ENCODE measurements at regions not wholly inside any gene's neighbourhood (a gene's known extent, or its start where the extent isn't known, plus 50 kb on each side); places are given as distances from the start of the nearest gene placed in this dataset.

- H3K9me3 ChIP-seq (ENCODE audit: control insufficient read depth in 2 of 2, low read length in 2 of 2), result no peaks in the 10 kb centered on the region
- no peak overlapping the region for H3K27ac ChIP-seq (ENCODE audit: insufficient read depth, low read length, poor library complexity, severe bottlenecking)
- no peak overlapping the region for H3K27ac Mint-ChIP-seq
- ATAC-seq (ENCODE audit: low read depth in 2 of 2), result no peak
- no peaks in the 10 kb centered on the region for H3K4me1 ChIP-seq (ENCODE audit: control insufficient read depth, insufficient read depth, low read length, poor library complexity, severe bottlenecking)
- no peaks in the 10 kb centered on the region for H3K27me3 Mint-ChIP-seq
- H3K4me3 Mint-ChIP-seq, result no peak overlapping the region
- no peaks in the 10 kb centered on the region for H3K36me3 ChIP-seq (ENCODE audit: control insufficient read depth, insufficient read depth, low read length)
- no peak overlapping the region for H3K4me3 ChIP-seq (ENCODE audit: low read depth, low read length)
- no peaks in the 10 kb centered on the region for H3K36me3 Mint-ChIP-seq
- DNase-seq, result no peak
- no peaks in the 10 kb centered on the region for H3K27me3 ChIP-seq (ENCODE audit: control insufficient read depth, insufficient read depth, low read length)
- H3K9me3 Mint-ChIP-seq, result peaks cover 2 to 12% (median 3%) of the 10 kb centered on the region in 7 donors
- H3K4me1 Mint-ChIP-seq, result no peaks in the 10 kb centered on the region
Measured at GRCh38 chr3:74048699-74049098, 424.0 kb upstream of the PDZRN3 start.

GRCh38 chr3:74045000-74045399, 420.3 kb upstream of the PDZRN3 start:
- Histone ChIP-seq H3K4me1 (ENCODE audit: control insufficient read depth, insufficient read depth, low read length, poor library complexity, severe bottlenecking) (no peaks in the 10 kb centered on the region), H3K27ac (ENCODE audit: insufficient read depth, low read length, poor library complexity, severe bottlenecking) (no peak overlapping the region), H3K4me3 (ENCODE audit: low read depth, low read length) (no peak overlapping the region), H3K27me3 (ENCODE audit: control insufficient read depth, insufficient read depth, low read length) (no peaks in the 10 kb centered on the region), H3K9me3 (ENCODE audit: control insufficient read depth in 2 of 2, low read length in 2 of 2) (no peaks in the 10 kb centered on the region), H3K36me3 (ENCODE audit: control insufficient read depth, insufficient read depth, low read length) (no peaks in the 10 kb centered on the region)
- H3K27me3 Mint-ChIP-seq, result no peaks in the 10 kb centered on the region
- no peak for ATAC-seq (ENCODE audit: low read depth in 2 of 2)
- H3K36me3 Mint-ChIP-seq, result no peaks in the 10 kb centered on the region
- H3K4me3 Mint-ChIP-seq, result no peak overlapping the region
- no peak overlapping the region for H3K27ac Mint-ChIP-seq
- no peak for DNase-seq
- no peaks in the 10 kb centered on the region for H3K4me1 Mint-ChIP-seq
- peaks cover 0 to 12% (median 2%) of the 10 kb centered on the region in 7 donors for H3K9me3 Mint-ChIP-seq

- Mint-ChIP-seq H3K27me3 (no peaks in the 10 kb centered on the region), H3K4me3 (no peak overlapping the region), H3K4me1 (no peaks in the 10 kb centered on the region), H3K36me3 (no peaks in the 10 kb centered on the region), H3K27ac (no peak overlapping the region), H3K9me3 (peaks cover 0 to 12% (median 5%) of the 10 kb centered on the region in 7 donors)
- no peak overlapping the region for H3K4me3 ChIP-seq (ENCODE audit: low read depth, low read length)
- ATAC-seq (ENCODE audit: low read depth in 2 of 2), result no peak
- H3K27me3 ChIP-seq (ENCODE audit: control insufficient read depth, insufficient read depth, low read length), result no peaks in the 10 kb centered on the region
- no peaks in the 10 kb centered on the region for H3K36me3 ChIP-seq (ENCODE audit: control insufficient read depth, insufficient read depth, low read length)
- H3K27ac ChIP-seq (ENCODE audit: insufficient read depth, low read length, poor library complexity, severe bottlenecking), result no peak overlapping the region
- no peak for DNase-seq
- no peaks in the 10 kb centered on the region for H3K4me1 ChIP-seq (ENCODE audit: control insufficient read depth, insufficient read depth, low read length, poor library complexity, severe bottlenecking)
- H3K9me3 ChIP-seq (ENCODE audit: control insufficient read depth in 2 of 2, low read length in 2 of 2), result no peaks in the 10 kb centered on the region
Measured at GRCh38 chr3:74041068-74041675, 416.4 kb upstream of the PDZRN3 start.

- Mint-ChIP-seq H3K27ac (no peak overlapping the region), H3K4me3 (no peak overlapping the region), H3K9me3 (peaks cover 0 to 7% (median 2%) of the 10 kb centered on the region in 7 donors), H3K36me3 (no peaks in the 10 kb centered on the region), H3K4me1 (no peaks in the 10 kb centered on the region), H3K27me3 (no peaks in the 10 kb centered on the region)
- Histone ChIP-seq H3K4me3 (ENCODE audit: low read depth, low read length) (no peak overlapping the region), H3K9me3 (ENCODE audit: control insufficient read depth in 2 of 2, low read length in 2 of 2) (no peaks in the 10 kb centered on the region), H3K4me1 (ENCODE audit: control insufficient read depth, insufficient read depth, low read length, poor library complexity, severe bottlenecking) (no peaks in the 10 kb centered on the region), H3K36me3 (ENCODE audit: control insufficient read depth, insufficient read depth, low read length) (no peaks in the 10 kb centered on the region), H3K27me3 (ENCODE audit: control insufficient read depth, insufficient read depth, low read length) (no peaks in the 10 kb centered on the region), H3K27ac (ENCODE audit: insufficient read depth, low read length, poor library complexity, severe bottlenecking) (no peak overlapping the region)
- DNase-seq (no peak), ATAC-seq (ENCODE audit: low read depth in 2 of 2) (no peak)
Measured at GRCh38 chr3:74039105-74039504, 414.4 kb upstream of the PDZRN3 start.

GRCh38 chr3:74036568-74036967, 411.8 kb upstream of the PDZRN3 start:
- ATAC-seq (ENCODE audit: low read depth in 2 of 2), result no peak
- H3K9me3 Mint-ChIP-seq, result peaks cover 0 to 6% (median 4%) of the 10 kb centered on the region in 7 donors
- H3K27me3 ChIP-seq (ENCODE audit: control insufficient read depth, insufficient read depth, low read length), result no peaks in the 10 kb centered on the region
- DNase-seq, result no peak
- H3K4me3 Mint-ChIP-seq, result no peak overlapping the region
- no peaks in the 10 kb centered on the region for H3K9me3 ChIP-seq (ENCODE audit: control insufficient read depth in 2 of 2, low read length in 2 of 2)
- H3K4me1 ChIP-seq (ENCODE audit: control insufficient read depth, insufficient read depth, low read length, poor library complexity, severe bottlenecking), result no peaks in the 10 kb centered on the region
- H3K36me3 Mint-ChIP-seq, result no peaks in the 10 kb centered on the region
- no peak overlapping the region for H3K27ac ChIP-seq (ENCODE audit: insufficient read depth, low read length, poor library complexity, severe bottlenecking)
- no peaks in the 10 kb centered on the region for H3K27me3 Mint-ChIP-seq
- no peak overlapping the region for H3K4me3 ChIP-seq (ENCODE audit: low read depth, low read length)
- H3K27ac Mint-ChIP-seq, result no peak overlapping the region
- H3K36me3 ChIP-seq (ENCODE audit: control insufficient read depth, insufficient read depth, low read length), result no peaks in the 10 kb centered on the region
- H3K4me1 Mint-ChIP-seq, result no peaks in the 10 kb centered on the region

- Mint-ChIP-seq H3K9me3 (peaks cover 0 to 6% (median 4%) of the 10 kb centered on the region in 7 donors), H3K36me3 (no peaks in the 10 kb centered on the region), H3K27ac (no peak overlapping the region), H3K27me3 (no peaks in the 10 kb centered on the region), H3K4me1 (no peaks in the 10 kb centered on the region), H3K4me3 (no peak overlapping the region)
- no peak overlapping the region for H3K4me3 ChIP-seq (ENCODE audit: low read depth, low read length)
- DNase-seq (no peak), ATAC-seq (ENCODE audit: low read depth in 2 of 2) (no peak)
- no peaks in the 10 kb centered on the region for H3K27me3 ChIP-seq (ENCODE audit: control insufficient read depth, insufficient read depth, low read length)
- no peak overlapping the region for H3K27ac ChIP-seq (ENCODE audit: insufficient read depth, low read length, poor library complexity, severe bottlenecking)
- H3K4me1 ChIP-seq (ENCODE audit: control insufficient read depth, insufficient read depth, low read length, poor library complexity, severe bottlenecking), result no peaks in the 10 kb centered on the region
- no peaks in the 10 kb centered on the region for H3K9me3 ChIP-seq (ENCODE audit: control insufficient read depth in 2 of 2, low read length in 2 of 2)
- no peaks in the 10 kb centered on the region for H3K36me3 ChIP-seq (ENCODE audit: control insufficient read depth, insufficient read depth, low read length)
Measured at GRCh38 chr3:74036102-74036501, 411.4 kb upstream of the PDZRN3 start.

GRCh38 chr3:74033806-74034205, 409.1 kb upstream of the PDZRN3 start:
- Histone ChIP-seq H3K27me3 (ENCODE audit: control insufficient read depth, insufficient read depth, low read length) (no peaks in the 10 kb centered on the region), H3K36me3 (ENCODE audit: control insufficient read depth, insufficient read depth, low read length) (no peaks in the 10 kb centered on the region), H3K4me3 (ENCODE audit: low read depth, low read length) (no peak overlapping the region), H3K9me3 (ENCODE audit: control insufficient read depth in 2 of 2, low read length in 2 of 2) (no peaks in the 10 kb centered on the region), H3K4me1 (ENCODE audit: control insufficient read depth, insufficient read depth, low read length, poor library complexity, severe bottlenecking) (no peaks in the 10 kb centered on the region), H3K27ac (ENCODE audit: insufficient read depth, low read length, poor library complexity, severe bottlenecking) (no peak overlapping the region)
- Mint-ChIP-seq H3K4me3 (no peak overlapping the region), H3K9me3 (peaks cover 0 to 10% (median 5%) of the 10 kb centered on the region in 7 donors), H3K36me3 (no peaks in the 10 kb centered on the region), H3K27me3 (no peaks in the 10 kb centered on the region), H3K27ac (no peak overlapping the region), H3K4me1 (no peaks in the 10 kb centered on the region)
- ATAC-seq (ENCODE audit: low read depth in 2 of 2) (no peak), DNase-seq (no peak)

GRCh38 chr3:74033381-74033780, 408.6 kb upstream of the PDZRN3 start:
- Mint-ChIP-seq H3K4me1 (no peaks in the 10 kb centered on the region), H3K4me3 (no peak overlapping the region), H3K9me3 (peaks cover 0 to 8% (median 5%) of the 10 kb centered on the region in 7 donors), H3K36me3 (no peaks in the 10 kb centered on the region), H3K27me3 (no peaks in the 10 kb centered on the region), H3K27ac (no peak overlapping the region)
- no peak overlapping the region for H3K4me3 ChIP-seq (ENCODE audit: low read depth, low read length)
- no peak for ATAC-seq (ENCODE audit: low read depth in 2 of 2)
- no peaks in the 10 kb centered on the region for H3K27me3 ChIP-seq (ENCODE audit: control insufficient read depth, insufficient read depth, low read length)
- no peaks in the 10 kb centered on the region for H3K36me3 ChIP-seq (ENCODE audit: control insufficient read depth, insufficient read depth, low read length)
- no peaks in the 10 kb centered on the region for H3K9me3 ChIP-seq (ENCODE audit: control insufficient read depth in 2 of 2, low read length in 2 of 2)
- H3K4me1 ChIP-seq (ENCODE audit: control insufficient read depth, insufficient read depth, low read length, poor library complexity, severe bottlenecking), result no peaks in the 10 kb centered on the region
- H3K27ac ChIP-seq (ENCODE audit: insufficient read depth, low read length, poor library complexity, severe bottlenecking), result no peak overlapping the region
- no peak for DNase-seq

Data from CD4-positive, CD25-positive, alpha-beta regulatory T cell (primary cell).